Gastroesophageal sphincter (tissue), 3 donors: ENCODE measurements at regions not wholly inside any gene's neighbourhood (a gene's known extent, or its start where the extent isn't known, plus 50 kb on each side); places are given as distances from the start of the nearest gene placed in this dataset.

ENCODE experiments used
- POLR2AphosphoS5 ChIP-seq: sonication (generic); formaldehyde crosslinking; IDR thresholded peaks from one replicate; pipeline ENCODE4 v1.6.1; 2017; ENCODE audit warnings: antibody characterized with exemption
- TF ChIP-seq, protein P1 (sequence below), 4 experiments: fragments of 200-600 bp in 2 of 4; fragments of 450-650 bp in 2 of 4; sonication (generic) in 1 of 4; IDR thresholded peaks; one replicate each; pipeline ENCODE4 v1.5.1; 2017 to 2019; ENCODE audit warnings: antibody characterized with exemption in 4 of 4, mild to moderate bottlenecking in 2 of 4, moderate library complexity in 2 of 4

DNA sequence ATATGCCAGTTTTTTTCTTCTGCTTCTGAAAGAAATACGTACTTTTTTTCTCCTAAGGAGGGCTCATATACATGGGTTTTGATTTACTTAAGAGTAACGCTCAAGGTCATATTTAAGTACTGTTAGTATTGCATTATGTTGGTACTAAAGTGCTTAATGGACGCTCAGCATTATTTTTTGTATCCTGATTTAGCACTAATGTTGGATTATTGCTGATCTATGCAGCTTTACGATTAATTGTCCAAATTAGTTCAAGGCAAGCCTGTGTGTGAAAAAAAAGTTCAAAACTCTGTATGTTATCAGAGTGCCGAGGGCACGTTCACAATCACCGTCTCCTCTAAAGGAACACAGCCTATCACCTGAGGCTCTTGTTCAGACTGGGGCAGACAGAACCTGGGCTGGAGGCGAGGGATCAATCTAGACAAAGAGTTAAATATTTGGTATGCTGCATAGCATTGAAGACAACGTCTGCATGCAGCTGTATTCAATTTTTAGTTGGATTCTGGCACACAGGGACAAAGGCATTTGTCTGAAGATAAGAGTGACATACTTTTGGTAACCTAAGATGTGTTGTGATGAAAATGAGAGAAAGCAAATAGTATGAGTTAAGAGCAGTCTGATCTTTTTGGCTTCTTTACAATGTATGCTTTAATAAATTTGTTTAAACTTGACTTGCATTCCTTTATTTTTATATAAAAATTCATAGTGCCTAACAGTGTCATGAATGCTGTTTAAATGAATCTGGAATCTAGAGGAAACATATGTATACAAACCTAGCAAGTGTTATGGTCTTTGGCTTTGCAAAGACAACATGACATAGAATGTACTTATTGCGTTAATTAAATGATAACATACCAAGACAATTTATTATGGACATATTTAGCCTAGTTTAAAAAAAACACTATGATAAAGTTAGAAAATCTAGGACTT lies 341.2 kb downstream of the SAMD5 start:
- TF ChIP-seq, protein P1, sequence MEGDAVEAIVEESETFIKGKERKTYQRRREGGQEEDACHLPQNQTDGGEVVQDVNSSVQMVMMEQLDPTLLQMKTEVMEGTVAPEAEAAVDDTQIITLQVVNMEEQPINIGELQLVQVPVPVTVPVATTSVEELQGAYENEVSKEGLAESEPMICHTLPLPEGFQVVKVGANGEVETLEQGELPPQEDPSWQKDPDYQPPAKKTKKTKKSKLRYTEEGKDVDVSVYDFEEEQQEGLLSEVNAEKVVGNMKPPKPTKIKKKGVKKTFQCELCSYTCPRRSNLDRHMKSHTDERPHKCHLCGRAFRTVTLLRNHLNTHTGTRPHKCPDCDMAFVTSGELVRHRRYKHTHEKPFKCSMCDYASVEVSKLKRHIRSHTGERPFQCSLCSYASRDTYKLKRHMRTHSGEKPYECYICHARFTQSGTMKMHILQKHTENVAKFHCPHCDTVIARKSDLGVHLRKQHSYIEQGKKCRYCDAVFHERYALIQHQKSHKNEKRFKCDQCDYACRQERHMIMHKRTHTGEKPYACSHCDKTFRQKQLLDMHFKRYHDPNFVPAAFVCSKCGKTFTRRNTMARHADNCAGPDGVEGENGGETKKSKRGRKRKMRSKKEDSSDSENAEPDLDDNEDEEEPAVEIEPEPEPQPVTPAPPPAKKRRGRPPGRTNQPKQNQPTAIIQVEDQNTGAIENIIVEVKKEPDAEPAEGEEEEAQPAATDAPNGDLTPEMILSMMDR (IDR thresholded peaks at IDR 0.05) = no peak
- no peak for TF ChIP-seq POLR2AphosphoS5
